NCI-H1436 (cell line): ENCODE measurements at regions not wholly inside any gene's neighbourhood (a gene's known extent, or its start where the extent isn't known, plus 50 kb on each side); places are given as distances from the start of the nearest gene placed in this dataset.

Experiments
- DNase-seq: peaks from one replicate; lab custom pipeline; 2025; lab: John Stamatoyannopoulos, UW

DNA sequence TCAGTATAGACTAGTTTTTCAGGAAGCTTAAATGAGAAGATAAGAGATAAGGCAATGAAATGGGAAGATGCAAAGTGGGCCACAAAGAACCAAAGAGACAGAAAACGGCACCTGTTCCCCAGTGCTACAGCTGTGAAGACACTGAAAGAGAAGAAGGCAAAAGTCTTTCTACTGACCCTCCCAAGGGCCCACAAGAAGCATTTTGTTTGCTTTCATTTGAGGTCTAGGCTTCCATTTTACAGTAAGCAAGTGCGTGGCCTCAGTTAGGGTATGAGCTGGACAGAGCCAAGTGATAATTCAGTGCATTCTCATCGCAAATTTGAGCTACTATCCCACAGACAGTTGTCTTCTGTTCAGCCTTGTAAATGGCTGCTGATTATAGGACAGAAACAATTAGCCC is 53.4 kb upstream of the STK17B start:
- no peak for DNase-seq

GRCh38 chr2:196225213-196225612 is 53.8 kb upstream of the STK17B start:
- no peak for DNase-seq

DNA sequence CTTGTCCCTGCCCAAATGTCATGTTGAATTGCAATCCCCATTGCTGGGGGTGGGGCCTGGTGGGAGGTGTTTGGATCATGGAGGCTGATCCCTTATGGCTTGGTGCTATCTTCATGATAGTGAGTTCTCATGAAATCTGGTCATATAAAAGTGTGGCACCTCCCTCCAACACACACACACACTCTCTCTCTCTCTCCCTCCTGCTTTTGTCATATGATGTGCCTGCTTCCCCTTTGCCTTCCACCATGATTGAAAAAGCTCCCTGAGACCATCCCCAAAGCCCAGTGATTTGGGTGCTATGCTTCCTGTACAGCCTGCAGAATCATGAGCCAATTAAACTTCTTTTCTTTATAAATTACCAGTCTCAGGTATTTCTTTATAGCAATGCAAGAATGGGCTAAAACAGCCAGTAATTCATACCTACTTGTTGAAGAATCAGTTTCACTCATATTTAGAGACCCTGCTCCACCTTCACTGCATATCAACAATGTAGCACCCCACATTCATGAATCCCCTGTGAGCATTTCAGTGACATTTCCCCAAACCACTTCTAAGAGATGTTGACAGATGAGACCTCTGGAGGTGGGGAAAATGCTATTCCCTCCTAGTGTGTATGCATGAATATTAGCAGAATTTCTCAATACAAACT is 54.8 kb upstream of the STK17B start:
- DNase-seq, result no peak

GRCh38 chr2:196226707-196227065 is 55.3 kb upstream of the STK17B start:
- no peak for DNase-seq

DNA sequence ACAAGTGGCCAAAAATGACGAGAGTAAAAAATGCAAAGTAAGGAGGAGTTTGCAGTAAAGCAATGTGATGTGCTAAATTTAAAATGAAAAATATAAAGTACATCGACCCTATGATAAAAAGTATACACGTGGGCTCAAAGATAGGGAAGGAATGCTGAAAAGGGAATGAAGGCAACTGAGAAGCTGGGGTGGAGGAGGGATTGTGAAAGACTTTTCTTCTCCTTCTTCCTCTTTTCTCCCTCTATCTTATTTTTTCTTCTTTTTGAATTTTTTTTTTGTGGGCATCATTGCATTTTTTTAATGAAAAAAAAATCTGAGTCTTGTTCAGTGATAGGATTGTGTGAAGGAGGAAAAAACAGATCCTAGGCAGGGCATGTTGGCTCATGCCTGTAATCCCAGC is 57.6 kb upstream of the STK17B start:
- DNase-seq, result no peak

GRCh38 chr2:196230061-196230854 is 58.9 kb upstream of the STK17B start:
- no peak for DNase-seq

- DNase-seq, result no peak
Observed at GRCh38 chr2:196233021-196233804, 61.8 kb upstream of the STK17B start.

- no peak for DNase-seq
Observed at GRCh38 chr2:196233805-196234475, 62.6 kb upstream of the STK17B start.

DNA sequence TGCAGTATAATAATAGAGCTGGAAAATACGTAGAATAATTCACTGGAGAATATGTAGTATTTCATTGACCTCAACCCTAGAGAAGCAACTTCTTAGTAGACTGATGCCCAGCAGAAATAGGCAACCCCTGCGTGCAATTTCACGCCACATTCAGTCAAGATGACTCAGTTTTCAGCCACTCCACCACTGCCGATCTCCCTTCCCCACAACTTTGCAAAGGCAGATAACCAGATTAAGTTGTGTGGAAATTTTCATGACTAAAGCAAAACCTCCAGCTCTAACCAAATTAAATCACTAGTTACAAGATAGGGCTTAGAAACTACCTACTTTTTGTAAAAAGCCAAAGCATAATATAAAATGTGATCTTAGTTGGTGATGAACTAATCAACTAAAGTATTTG is 63.3 kb upstream of the STK17B start:
- DNase-seq, result no peak

DNA sequence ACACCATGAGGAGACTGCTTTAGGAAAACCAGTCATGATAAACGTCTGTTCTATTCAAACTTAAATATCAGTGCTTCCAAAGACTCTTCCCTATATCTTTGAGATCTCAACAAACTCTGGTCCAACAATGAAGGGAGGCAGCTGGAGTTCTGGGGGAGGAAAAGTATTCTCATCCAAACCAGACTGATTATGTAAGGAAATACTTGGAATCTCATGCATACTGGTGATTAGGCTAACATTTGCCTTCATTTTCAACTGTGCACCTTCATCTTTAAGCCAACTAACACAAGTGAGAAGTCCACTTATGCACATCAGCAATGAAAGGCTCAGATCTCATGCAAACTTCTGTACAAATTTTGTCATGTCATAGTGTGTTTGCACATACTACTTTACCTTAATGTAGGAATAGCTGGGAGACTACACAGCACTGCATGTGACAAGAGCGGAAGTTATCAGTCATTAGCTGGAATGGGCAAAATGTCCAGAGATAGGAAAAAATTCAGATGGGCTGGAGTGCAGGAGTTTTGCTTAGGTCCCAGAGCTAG is 67.5 kb upstream of the STK17B start:
- no peak for DNase-seq

- DNase-seq, result no peak
Observed at GRCh38 chr2:196239622-196240587, 68.5 kb upstream of the STK17B start.

DNA sequence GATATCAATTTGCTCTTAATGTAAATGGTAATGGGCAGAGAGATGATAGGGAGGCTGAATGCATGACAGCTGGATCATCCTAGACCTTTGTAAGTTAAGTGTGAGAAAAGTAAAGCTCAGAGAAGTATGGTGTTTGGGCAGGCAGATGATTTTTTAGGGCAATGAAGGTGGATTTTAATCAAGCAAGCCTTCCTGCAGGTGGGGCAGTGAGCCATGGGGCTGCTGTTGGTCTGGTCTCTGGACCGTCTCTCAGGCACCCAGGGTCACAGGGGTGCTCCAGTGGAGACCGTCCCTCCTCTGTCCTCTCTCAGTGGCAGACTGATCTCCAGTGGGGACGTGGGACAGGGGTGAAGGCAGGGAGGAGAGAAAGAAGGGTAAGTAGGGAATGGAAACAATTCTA is 69.8 kb upstream of the STK17B start:
- no peak for DNase-seq

GRCh38 chr2:196242131-196242620 is 70.8 kb upstream of the STK17B start:
- no peak for DNase-seq

DNA sequence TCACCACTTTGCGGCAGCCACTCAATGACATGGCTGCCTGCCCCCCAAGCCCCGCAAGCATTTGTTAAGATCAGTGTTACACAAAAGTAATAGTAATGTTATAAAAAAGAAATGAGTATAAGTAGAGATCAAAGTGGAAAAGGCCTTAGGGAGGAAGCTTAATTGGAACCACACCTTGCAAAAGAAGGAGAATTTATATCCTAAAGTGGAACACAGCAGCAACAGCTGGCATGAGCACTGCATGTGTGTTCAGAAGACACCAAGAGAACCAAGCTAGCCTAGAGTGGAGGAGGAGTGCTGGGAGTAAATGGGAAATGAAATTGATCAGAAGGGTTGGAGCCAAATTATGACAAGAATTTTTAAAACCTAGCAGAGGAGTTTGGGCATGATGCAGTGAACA is 73.1 kb upstream of the STK17B start:
- DNase-seq, result no peak

DNA sequence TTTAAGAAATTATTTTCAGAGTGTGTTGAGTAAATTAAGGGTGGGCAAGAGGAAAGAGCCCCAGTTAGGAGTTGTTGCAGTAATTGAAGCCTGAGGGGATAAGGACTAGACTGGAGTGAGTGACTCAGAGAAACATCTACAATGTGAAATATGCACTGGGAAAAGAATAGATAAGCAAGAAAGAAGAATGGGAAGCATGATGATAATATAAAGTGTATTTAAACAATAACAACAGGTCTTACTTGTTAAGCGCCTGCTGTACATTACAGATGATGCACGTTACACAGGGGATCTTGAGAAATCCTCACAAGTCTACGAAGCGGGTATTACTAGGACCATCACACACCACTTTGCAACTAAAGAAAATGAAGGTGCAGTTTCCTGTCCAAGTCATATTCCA is 73.6 kb upstream of the STK17B start:
- no peak for DNase-seq

GRCh38 chr2:196245378-196246140 is 74.2 kb upstream of the STK17B start:
- DNase-seq, result no peak

- no peak for DNase-seq
Observed at GRCh38 chr2:196247114-196247975, 76.0 kb upstream of the STK17B start.

GRCh38 chr2:196247976-196248280 is 76.5 kb upstream of the STK17B start:
- DNase-seq, result no peak

GRCh38 chr2:196248467-196249094 is 77.2 kb upstream of the STK17B start:
- no peak for DNase-seq
